HepG2 (cell line): ENCODE measurements at regions not wholly inside any gene's neighbourhood (a gene's known extent, or its start where the extent isn't known, plus 50 kb on each side); places are given as distances from the start of the nearest gene placed in this dataset.

Source experiments
- ATAC-seq: fragments of 200-7000 bp; cut with Tn5 transposase; 3 replicates; pipeline ENCODE4 v1.9.1; 2020; ENCODE audit warnings: mild to moderate bottlenecking, moderate library complexity
- BruUV-seq: library from RNA; stranded (reverse); fragments of 400-500 nt; replicated peaks from 2 replicates; lab custom pipeline; 2021; lab: Mats Ljungman, UMichigan
- CTCF ChIA-PET: fragments of 300-600 bp; formaldehyde crosslinking; extraction: SDS; loops from one replicate; lab custom pipeline; 2021; ENCODE audit warnings: low total read pairs, inconsistent platforms, low intra/inter-chr PET ratio; lab: Yijun Ruan, JAX
- POLR2A ChIA-PET: fragments of 350-600 bp; sonication (Branson Sonifier 250); formaldehyde crosslinking; loops from one replicate; lab custom pipeline; 2020; ENCODE audit warnings: antibody characterized with exemption, inconsistent platforms; lab: Yijun Ruan, JAX
- DNase-seq: peaks from one replicate; pipeline ENCODE4 v3.0.0-alpha.2; 2015; ENCODE audit warnings: low spot score
- FAIRE-seq: peaks from 3 replicates; lab custom pipeline; 2011; peaks lifted over from hg19 to GRCh38; lab: Jason Lieb, UNC
- H2AFZ ChIP-seq: one replicate; pipeline ENCODE4 v1.6.1; 2011; ENCODE audit warnings: low read length, inconsistent platforms
- H3K27ac ChIP-seq: fragments of 300-600 bp; 3 replicates; pipeline ENCODE4 v1.8.0; 2011; ENCODE audit warnings: mixed run types, mild to moderate bottlenecking, mixed read lengths, low read length, inconsistent platforms; ENCODE audit not compliant: insufficient read depth; ENCODE audit errors: extremely low read length
- H3K27me3 ChIP-seq, 2 experiments: fragments of 200-600 bp in 1 of 2; 2 replicates in 1 of 2; 3 replicates in 1 of 2; pipeline versions ENCODE4 v1.6.0 to v1.8.0; 2011; ENCODE audit warnings: low read length in 2 of 2, mild to moderate bottlenecking in 2 of 2, moderate library complexity in 2 of 2, inconsistent platforms in 1 of 2; ENCODE audit not compliant: insufficient read depth in 2 of 2, control insufficient read depth in 1 of 2
- H3K36me3 ChIP-seq, 2 experiments: fragments of 200-600 bp in 1 of 2; replicated peaks in 1 of 2; 2 replicates in 1 of 2; 3 replicates in 1 of 2; pipeline versions ENCODE4 v1.5.1 to v1.8.0; 2011; ENCODE audit warnings: low read length in 2 of 2, inconsistent platforms in 1 of 2; ENCODE audit not compliant: insufficient read depth in 2 of 2, control insufficient read depth in 1 of 2
- H3K4me1 ChIP-seq: 2 replicates; pipeline ENCODE4 v1.5.1; 2012; ENCODE audit warnings: low read length, inconsistent platforms; ENCODE audit not compliant: insufficient read depth
- H3K4me2 ChIP-seq: 2 replicates; pipeline ENCODE4 v1.6.0; 2011; ENCODE audit warnings: low read depth, low read length, inconsistent platforms
- H3K4me3 ChIP-seq, 3 experiments: fragments of 200-600 bp in 1 of 3; sonication (generic), shearing (Covaris generic) in 1 of 3; replicated peaks in 1 of 3; 2 replicates each; pipeline ENCODE4 v1.5.1; 2011 to 2016; ENCODE audit warnings: low read length in 3 of 3, inconsistent platforms in 2 of 3, low read depth in 2 of 3, mild to moderate bottlenecking in 2 of 3, control low read depth in 1 of 3, mixed read lengths in 1 of 3; ENCODE audit not compliant: insufficient read depth in 1 of 3
- H3K79me2 ChIP-seq: one replicate; pipeline ENCODE4 v1.6.1; 2011; ENCODE audit warnings: low read length, inconsistent platforms; ENCODE audit not compliant: insufficient read depth
- H3K9ac ChIP-seq: 2 replicates; pipeline ENCODE4 v1.6.0; 2011; ENCODE audit warnings: mild to moderate bottlenecking, low read depth, low read length, inconsistent platforms; ENCODE audit not compliant: insufficient read depth
- H3K9me3 ChIP-seq: 2 replicates; pipeline ENCODE4 v1.5.1; 2012; ENCODE audit warnings: mild to moderate bottlenecking, low read length
- H4K20me1 ChIP-seq: 2 replicates; pipeline ENCODE4 v1.6.0; 2011; ENCODE audit warnings: inconsistent platforms, mild to moderate bottlenecking, low read length, moderate library complexity; ENCODE audit not compliant: insufficient read depth
- ARNT2 ChIP-seq: sonication (generic); formaldehyde crosslinking; IDR thresholded peaks from 2 replicates; pipeline ENCODE4 v1.8.0; 2022; ENCODE audit warnings: mild to moderate bottlenecking, low read depth, missing genetic modification reagents, moderate library complexity
- DNMT1 ChIP-seq: sonication (generic); formaldehyde crosslinking; IDR thresholded peaks from 2 replicates; pipeline ENCODE4 v1.5.1; 2020; ENCODE audit warnings: mild to moderate bottlenecking, missing genetic modification reagents
- E2F2 ChIP-seq: sonication (generic); formaldehyde crosslinking; IDR thresholded peaks from 2 replicates; pipeline ENCODE4 v1.4.0; 2020; ENCODE audit warnings: missing genetic modification reagents, borderline replicate concordance
- HOXA7 ChIP-seq: sonication (generic); formaldehyde crosslinking; IDR thresholded peaks from 2 replicates; pipeline ENCODE4 v1.8.1; 2022; ENCODE audit warnings: mild to moderate bottlenecking, missing genetic modification reagents, moderate library complexity
- KLF16 ChIP-seq, 2 experiments: sonication (generic) in 1 of 2; formaldehyde crosslinking in 1 of 2; IDR thresholded peaks; 2 replicates each; pipeline versions ENCODE4 v1.6.1 to v1.8.0; 2016 to 2023; ENCODE audit warnings: missing genetic modification reagents in 2 of 2, missing compliant biosample characterization in 1 of 2
- MATR3 ChIP-seq: sonication (generic); formaldehyde crosslinking; IDR thresholded peaks from 2 replicates; pipeline ENCODE4 v1.4.0; 2020; ENCODE audit warnings: missing genetic modification reagents
- MAX ChIP-seq: IDR thresholded peaks from 2 replicates; pipeline ENCODE4 v1.6.1; 2012; ENCODE audit warnings: inconsistent platforms
- MXD4 ChIP-seq: IDR thresholded peaks from 2 replicates; pipeline ENCODE4 v1.6.1; 2016; ENCODE audit warnings: mild to moderate bottlenecking, missing biosample characterization, missing genetic modification reagents
- REXO4 ChIP-seq: sonication (generic); formaldehyde crosslinking; IDR thresholded peaks from 2 replicates; pipeline ENCODE4 v1.8.0; 2022; ENCODE audit warnings: missing genetic modification reagents, mild to moderate bottlenecking, borderline replicate concordance
- THAP8 ChIP-seq: sonication (generic); formaldehyde crosslinking; IDR thresholded peaks from 2 replicates; pipeline ENCODE4 v1.5.1; 2020; ENCODE audit warnings: missing genetic modification reagents, mild to moderate bottlenecking, borderline replicate concordance
- TMF1 ChIP-seq: sonication (generic); formaldehyde crosslinking; IDR thresholded peaks from 2 replicates; pipeline ENCODE4 v1.8.1; 2022; ENCODE audit warnings: low read depth, missing genetic modification reagents
- U2AF2 ChIP-seq: fragments of 200-400 bp; formaldehyde crosslinking; IDR thresholded peaks from 2 replicates; pipeline ENCODE4 v1.6.1; 2017; ENCODE audit warnings: low read depth, mild to moderate bottlenecking, low read length
- ZNF256 ChIP-seq: sonication (generic); formaldehyde crosslinking; conservative IDR thresholded peaks from 2 replicates; pipeline ENCODE4 v1.4.0; 2020; ENCODE audit warnings: missing genetic modification reagents
- ZNF432 ChIP-seq: sonication (generic); formaldehyde crosslinking; IDR thresholded peaks from 2 replicates; pipeline ENCODE4 v1.5.0; 2020; ENCODE audit warnings: missing genetic modification reagents, mild to moderate bottlenecking, borderline replicate concordance
- ZNF672 ChIP-seq: sonication (generic); formaldehyde crosslinking; IDR thresholded peaks from 2 replicates; pipeline ENCODE4 v1.8.1; 2022; ENCODE audit warnings: missing genetic modification reagents
- ZNF710 ChIP-seq: sonication (generic); formaldehyde crosslinking; IDR thresholded peaks from 2 replicates; pipeline ENCODE4 v1.5.0; 2020; ENCODE audit warnings: mild to moderate bottlenecking, missing genetic modification reagents, borderline replicate concordance
- ZNF773 ChIP-seq: sonication (generic); formaldehyde crosslinking; IDR thresholded peaks from 2 replicates; pipeline ENCODE4 v1.4.0; 2020; ENCODE audit warnings: missing genetic modification reagents, borderline replicate concordance
- WGBS: methylation state at CpG from one replicate; pipeline ENCODE4 v1.1.6; 2017; ENCODE audit warnings: low lambda C conversion rate; 5-methylcytosine and 5-hydroxymethylcytosine counted together
- in situ Hi-C: cut with HindIII; loops from 2 replicates; pipeline ENCODE4 v1.10.0; 2017; ENCODE audit warnings: low pct_unique_long_range_greater_than_20kb; ENCODE audit not compliant: extremely low pct_ligation_motif_present
- intact Hi-C: fragments of 100-400 bp; cut with micrococcal nuclease; formaldehyde crosslinking; loops from one replicate; pipeline ENCODE4 v1.10.0; 2022; ENCODE audit not compliant: unreplicated experiment

- CTCF ChIA-PET: no interaction called here
- H3K27ac ChIP-seq: no peak overlapping the region
- POLR2A ChIA-PET: no interaction called here
- no peaks in the 10 kb centered on the region for H3K79me2 ChIP-seq
- no peak overlapping the region for H2AFZ ChIP-seq
- no peaks in the 10 kb centered on the region for H3K9me3 ChIP-seq
- no peak for DNase-seq
- 1% methylated on average over 4 of the region's 4 CpGs for WGBS
- no peak overlapping the region for H3K4me3 ChIP-seq
- no peaks in the 10 kb centered on the region for H3K27me3 ChIP-seq
- H3K9ac ChIP-seq: no peak overlapping the region
- BruUV-seq: no TSS peak
- TF ChIP-seq THAP8: no peak
- no peak for TF ChIP-seq ZNF710 (CRISPR knock-in tag)
- TF ChIP-seq REXO4 (CRISPR knock-in tag): no peak
- no peak for TF ChIP-seq ZNF432 (CRISPR knock-in tag)
- no peak for TF ChIP-seq MAX
- no peak for TF ChIP-seq DNMT1
- ATAC-seq: no peak
- no peak for FAIRE-seq
- H3K4me1 ChIP-seq: no peaks in the 10 kb centered on the region
- no peaks in the 10 kb centered on the region for H3K36me3 ChIP-seq
- H3K4me2 ChIP-seq: no peak overlapping the region
- intact Hi-C loops: no loop called here
- in situ Hi-C loops: no loop called here
- H4K20me1 ChIP-seq: no peaks in the 10 kb centered on the region
Observed at GRCh38 chr2:147773479-147773878, 71.3 kb upstream of the ACVR2A start.

GRCh38 chr2:147772781-147773180, 72.0 kb upstream of the ACVR2A start:
- H3K9ac ChIP-seq: no peak overlapping the region
- H2AFZ ChIP-seq: no peak overlapping the region
- no peaks in the 10 kb centered on the region for H4K20me1 ChIP-seq
- no peak for TF ChIP-seq MATR3 (CRISPR knock-in tag)
- no peak for TF ChIP-seq ZNF773 (CRISPR knock-in tag)
- TF ChIP-seq MXD4: no peak
- TF ChIP-seq ZNF256 (CRISPR knock-in tag): no peak
- TF ChIP-seq ZNF672 (CRISPR knock-in tag): no peak
- no peak for TF ChIP-seq HOXA7
- no peak for TF ChIP-seq KLF16 (CRISPR knock-in tag; IDR thresholded peaks at IDR 0.05)
- no peak for TF ChIP-seq TMF1
- no peak for TF ChIP-seq ARNT2 (CRISPR knock-in tag)
- no peak for TF ChIP-seq E2F2
- TF ChIP-seq U2AF2: no peak
- TF ChIP-seq, all 625 proteins: peak for 0
- Histone ChIP-seq H3K27me3 (no peaks in the 10 kb centered on the region), H3K4me2 (no peak overlapping the region), H3K9me3 (no peaks in the 10 kb centered on the region), H3K27ac (no peak overlapping the region), H3K4me3 (no peak overlapping the region), H3K79me2 (no peaks in the 10 kb centered on the region), H3K4me1 (no peaks in the 10 kb centered on the region), H3K36me3 (no peaks in the 10 kb centered on the region)
- ChIA-PET CTCF (no interaction called here), POLR2A (no interaction called here)
- ATAC-seq: no peak
- in situ Hi-C loops: no loop called here
- no peak for DNase-seq
- intact Hi-C loops: no loop called here
- no TSS peak for BruUV-seq
- FAIRE-seq: peak; percentile 23
